NCI-H226 (cell line): ENCODE measurements at regions not wholly inside any gene's neighbourhood (a gene's known extent, or its start where the extent isn't known, plus 50 kb on each side); places are given as distances from the start of the nearest gene placed in this dataset.
"Not testable (repeated sequence)": the region's sequence is repeated elsewhere in the genome, so short reads cannot be mapped to it uniquely, and the experiment has no call there.

Experiments
- DNase-seq: peaks from one replicate; pipeline ENCODE4 v3.0.0-alpha.2; 2015

- no peak for DNase-seq
Measured at GRCh38 chr4:138891631-138892031, 124.0 kb upstream of the NOCT start.

- DNase-seq, result no peak
Measured at GRCh38 chr4:138890891-138891570, 124.5 kb upstream of the NOCT start.

GRCh38 chr4:138889216-138889615 lies 126.4 kb upstream of the NOCT start:
- no peak for DNase-seq

- no peak for DNase-seq
Measured at GRCh38 chr4:138887741-138888140, 127.8 kb upstream of the NOCT start.

- DNase-seq, result no peak
Measured at GRCh38 chr4:138887341-138887740, 128.2 kb upstream of the NOCT start.

- no peak for DNase-seq
Measured at GRCh38 chr4:138879757-138880156, 135.8 kb upstream of the NOCT start.

- DNase-seq, result peak; percentile 83
Measured at GRCh38 chr4:138875891-138876608, 139.5 kb upstream of the NOCT start.

GRCh38 chr4:138871555-138871875 lies 144.1 kb upstream of the NOCT start:
- DNase-seq, result no peak

GRCh38 chr4:138870737-138871554 lies 144.6 kb upstream of the NOCT start:
- DNase-seq, result peak; percentile 45

GRCh38 chr4:138869631-138870030 lies 145.9 kb upstream of the NOCT start:
- no peak for DNase-seq

- DNase-seq, result no peak
Measured at GRCh38 chr4:138869165-138869564, 146.4 kb upstream of the NOCT start.

GRCh38 chr4:138868562-138868961 lies 147.0 kb upstream of the NOCT start:
- DNase-seq, result no peak

- DNase-seq, result no peak
Measured at GRCh38 chr4:138867404-138867803, 148.2 kb upstream of the NOCT start.

- DNase-seq, result no peak
Measured at GRCh38 chr4:138866314-138866713, 149.3 kb upstream of the NOCT start.

GRCh38 chr4:138865765-138866164 lies 149.8 kb upstream of the NOCT start:
- no peak for DNase-seq

- no peak for DNase-seq
Measured at GRCh38 chr4:138864961-138865720, 150.4 kb upstream of the NOCT start.

GRCh38 chr4:138863160-138863559 lies 152.4 kb upstream of the NOCT start:
- DNase-seq, result no peak

GRCh38 chr4:138861135-138861534 lies 154.4 kb upstream of the NOCT start:
- no peak for DNase-seq

GRCh38 chr4:138860357-138860756 lies 155.2 kb upstream of the NOCT start:
- DNase-seq, result not testable (repeated sequence)

GRCh38 chr4:138859254-138859653 lies 156.3 kb upstream of the NOCT start:
- no peak for DNase-seq

GRCh38 chr4:138858419-138858818 lies 157.2 kb upstream of the NOCT start:
- DNase-seq, result no peak

- DNase-seq, result no peak
Measured at GRCh38 chr4:138857416-138857815, 158.2 kb upstream of the NOCT start.

GRCh38 chr4:138852681-138853080 lies 162.9 kb upstream of the NOCT start:
- no peak for DNase-seq
